Spleen (tissue), 11 donors: ENCODE measurements at regions not wholly inside any gene's neighbourhood (a gene's known extent, or its start where the extent isn't known, plus 50 kb on each side); places are given as distances from the start of the nearest gene placed in this dataset.

Source experiments
- DNase-seq: peaks from one replicate; pipeline ENCODE4 v3.0.0-alpha.2; 2020
- H3K27ac ChIP-seq, 8 donors: fragments of 200-600 bp; sonication (generic) in 7 of 8; 1 replicate in 4 of 8; 2 replicates in 4 of 8; pipeline versions ENCODE4 v1.5.0 to v1.8.0; 2016 to 2021; ENCODE audit warnings: inconsistent platforms in 4 of 8, mild to moderate bottlenecking in 4 of 8, moderate library complexity in 1 of 8
- H3K27me3 ChIP-seq, 7 donors: fragments of 200-600 bp; sonication (generic) in 6 of 7; replicated peaks in 1 of 7; 1 replicate in 4 of 7; 2 replicates in 3 of 7; pipeline versions ENCODE4 v1.5.0 to v1.8.0; 2016 to 2021; ENCODE audit warnings: inconsistent platforms in 3 of 7, mild to moderate bottlenecking in 1 of 7
- H3K36me3 ChIP-seq, 6 donors: fragments of 200-600 bp; sonication (generic) in 5 of 6; 1 replicate in 4 of 6; 2 replicates in 2 of 6; pipeline versions ENCODE4 v1.5.0 to v1.8.0; 2016 to 2021; ENCODE audit warnings: inconsistent platforms in 2 of 6
- H3K4me1 ChIP-seq, 6 donors: fragments of 200-600 bp; sonication (generic) in 5 of 6; 1 replicate in 3 of 6; 2 replicates in 3 of 6; pipeline versions ENCODE4 v1.5.0 to v1.8.0; 2016 to 2021; ENCODE audit warnings: inconsistent platforms in 3 of 6
- H3K4me3 ChIP-seq, 8 donors: fragments of 200-600 bp; sonication (generic) in 7 of 8; 1 replicate in 4 of 8; 2 replicates in 4 of 8; pipeline versions ENCODE4 v1.5.0 to v1.8.0; 2016 to 2021; ENCODE audit warnings: inconsistent platforms in 4 of 8, mild to moderate bottlenecking in 4 of 8, moderate library complexity in 2 of 8
- H3K9me3 ChIP-seq, 8 donors: fragments of 200-600 bp; sonication (generic) in 7 of 8; 1 replicate in 4 of 8; 2 replicates in 4 of 8; pipeline versions ENCODE4 v1.5.0 to v1.8.0; 2016 to 2021; ENCODE audit warnings: inconsistent platforms in 4 of 8
- POLR2A ChIP-seq, 3 donors: fragments of 450-650 bp; IDR thresholded peaks; one replicate each; pipeline ENCODE4 v1.5.1; 2017; ENCODE audit warnings: antibody characterized with exemption in 3 of 3, mild to moderate bottlenecking in 1 of 3
- POLR2AphosphoS5 ChIP-seq, 3 donors: sonication (generic); formaldehyde crosslinking; IDR thresholded peaks; one replicate each; pipeline ENCODE4 v1.5.1; 2017; ENCODE audit warnings: antibody characterized with exemption in 3 of 3
- WGBS, 5 donors: extraction: QIAGEN DNeasy Blood & Tissue Kit in 3 of 5; methylation state at CpG; one replicate each; pipeline versions ENCODE4 v1.1.5 to v1.1.7; 2013 to 2018; 5-methylcytosine and 5-hydroxymethylcytosine counted together
- intact Hi-C: fragments of 100-400 bp; cut with DNase I; formaldehyde crosslinking; loops from one replicate; pipeline ENCODE4 v1.15.0; 2023; ENCODE audit warnings: low total_unique reads
- TF ChIP-seq, protein P1 (sequence below), 11 experiments: fragments of 200-600 bp in 7 of 11; fragments of 450-650 bp in 4 of 11; sonication (generic) in 4 of 11; IDR thresholded peaks in 8 of 11; conservative IDR thresholded peaks in 3 of 11; 1 replicate in 7 of 11; 2 replicates in 4 of 11; pipeline versions ENCODE4 v1.4.0 to v1.8.0; 2016 to 2021; ENCODE audit warnings: antibody characterized with exemption in 11 of 11, inconsistent platforms in 4 of 11, mild to moderate bottlenecking in 1 of 11
- donor health status: healthy with polysubstance abuse.
- donor health status: DM: no; HTN: no; CAD: no; lungs with moderate emphysema.
- donor health status: DM: no; HTN: no; CAD: no.
- donor health status: Bipolar disorder and iron deficiency.
- donor health status: healthy.
- donor health status: DM: no; HTN: no; CAD: no.
- donor health status: DM: yes; HTN: yes; CAD: no.

DNA sequence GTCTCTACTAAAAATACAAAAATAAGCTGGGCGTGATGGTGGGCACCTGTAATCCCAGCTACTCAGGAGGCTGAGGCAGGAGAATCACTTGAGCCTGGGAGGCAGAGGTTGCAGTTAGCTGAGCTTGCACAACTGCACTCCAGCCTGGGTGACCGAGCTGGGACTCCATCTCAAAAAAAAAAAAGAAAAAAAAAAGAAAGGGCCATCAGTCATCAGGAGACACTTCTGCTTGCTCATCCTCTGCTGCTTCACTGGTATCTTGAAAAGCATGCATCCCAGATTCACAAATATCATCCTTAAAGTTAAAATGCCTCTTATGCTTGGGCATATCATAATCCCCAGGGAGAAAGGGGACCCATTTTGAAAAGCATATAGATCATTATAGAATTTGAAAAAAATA, 176.6 kb upstream of the NR2F2 start:
- H3K4me3 ChIP-seq, result no peak overlapping the region
- no peak overlapping the region for H3K27ac ChIP-seq
- WGBS, 5 donors, result 76 to 97% (median 91%) methylated on average over 2 of the region's 2 CpGs
- H3K4me1 ChIP-seq, result no peaks in the 10 kb centered on the region
- H3K36me3 ChIP-seq, result no peaks in the 10 kb centered on the region
- no peaks in the 10 kb centered on the region for H3K9me3 ChIP-seq
- no peak for DNase-seq
- H3K27me3 ChIP-seq, result no peaks in the 10 kb centered on the region
- TF ChIP-seq POLR2AphosphoS5 (IDR thresholded peaks at IDR 0.05) (no peak), POLR2A (IDR thresholded peaks at IDR 0.05) (no peak)
- TF ChIP-seq, protein P1, sequence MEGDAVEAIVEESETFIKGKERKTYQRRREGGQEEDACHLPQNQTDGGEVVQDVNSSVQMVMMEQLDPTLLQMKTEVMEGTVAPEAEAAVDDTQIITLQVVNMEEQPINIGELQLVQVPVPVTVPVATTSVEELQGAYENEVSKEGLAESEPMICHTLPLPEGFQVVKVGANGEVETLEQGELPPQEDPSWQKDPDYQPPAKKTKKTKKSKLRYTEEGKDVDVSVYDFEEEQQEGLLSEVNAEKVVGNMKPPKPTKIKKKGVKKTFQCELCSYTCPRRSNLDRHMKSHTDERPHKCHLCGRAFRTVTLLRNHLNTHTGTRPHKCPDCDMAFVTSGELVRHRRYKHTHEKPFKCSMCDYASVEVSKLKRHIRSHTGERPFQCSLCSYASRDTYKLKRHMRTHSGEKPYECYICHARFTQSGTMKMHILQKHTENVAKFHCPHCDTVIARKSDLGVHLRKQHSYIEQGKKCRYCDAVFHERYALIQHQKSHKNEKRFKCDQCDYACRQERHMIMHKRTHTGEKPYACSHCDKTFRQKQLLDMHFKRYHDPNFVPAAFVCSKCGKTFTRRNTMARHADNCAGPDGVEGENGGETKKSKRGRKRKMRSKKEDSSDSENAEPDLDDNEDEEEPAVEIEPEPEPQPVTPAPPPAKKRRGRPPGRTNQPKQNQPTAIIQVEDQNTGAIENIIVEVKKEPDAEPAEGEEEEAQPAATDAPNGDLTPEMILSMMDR (IDR thresholded peaks at IDR 0.05 in 8 of 11, conservative IDR thresholded peaks at IDR 0.05 in 3 of 11), result no peak
- intact Hi-C loops, result no loop called here

DNA sequence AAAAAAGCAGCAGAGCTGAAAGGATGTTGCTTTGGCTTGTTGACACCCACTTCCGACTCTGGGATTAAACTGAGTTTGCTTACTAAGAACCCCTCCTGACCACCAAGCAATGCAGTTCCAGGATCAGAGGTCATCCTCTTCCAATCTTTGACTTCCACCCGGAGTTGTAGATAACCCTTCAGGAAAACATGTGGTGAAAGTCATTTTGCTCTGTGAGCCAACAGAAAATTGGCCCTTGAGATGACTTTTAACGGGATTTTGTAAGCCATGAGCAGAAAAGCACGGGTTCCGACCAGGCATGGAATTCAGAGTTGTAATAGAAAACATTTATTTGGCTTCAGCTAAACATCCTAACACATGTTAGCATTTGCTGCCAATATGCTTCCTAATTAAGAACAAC, 171.6 kb upstream of the NR2F2 start:
- Histone ChIP-seq H3K36me3 (no peaks in the 10 kb centered on the region), H3K27ac (peak overlapping the region; percentile 29 to 78 (median 67)), H3K4me3 (no peak overlapping the region), H3K9me3 (no peaks in the 10 kb centered on the region), H3K27me3 (no peaks in the 10 kb centered on the region), H3K4me1 (peaks cover 0 to 7% (median 0%) of the 10 kb centered on the region in 6 donors)
- 49 to 57% (median 51%) methylated on average over 5 of the region's 5 CpGs for WGBS, 5 donors
- DNase-seq, result no peak
- intact Hi-C loops, result no loop called here
- TF ChIP-seq POLR2AphosphoS5 (IDR thresholded peaks at IDR 0.05) (peak in 1 of 3 donors; percentile 52), POLR2A (IDR thresholded peaks at IDR 0.05) (no peak)
- TF ChIP-seq, protein P1 (IDR thresholded peaks at IDR 0.05 in 8 of 11, conservative IDR thresholded peaks at IDR 0.05 in 3 of 11), result no peak

DNA sequence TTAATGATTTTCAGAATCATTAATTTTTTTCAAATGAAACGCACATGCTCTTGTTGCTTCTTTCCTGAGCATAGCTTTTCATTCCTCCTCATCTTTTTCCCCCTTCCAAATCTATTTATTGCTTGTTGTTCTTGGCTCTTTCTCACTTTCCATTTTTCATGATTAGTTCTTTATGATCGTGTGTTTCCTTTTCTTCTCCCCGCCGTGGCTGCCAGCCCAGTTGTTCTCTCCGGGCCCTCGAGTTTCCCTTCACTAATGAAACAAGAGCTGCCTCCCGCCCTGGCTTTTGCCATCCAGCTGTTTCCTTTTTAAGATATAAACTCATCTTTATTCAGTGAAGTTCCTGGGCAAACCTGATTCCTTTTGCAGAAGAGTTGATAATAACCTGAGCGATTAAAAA, 170.2 kb upstream of the NR2F2 start:
- TF ChIP-seq, protein P1 (IDR thresholded peaks at IDR 0.05 in 8 of 11, conservative IDR thresholded peaks at IDR 0.05 in 3 of 11), result no peak
- TF ChIP-seq POLR2AphosphoS5 (IDR thresholded peaks at IDR 0.05) (peak in 1 of 3 donors; percentile 9), POLR2A (IDR thresholded peaks at IDR 0.05) (no peak)
- DNase-seq, result no peak
- Histone ChIP-seq H3K36me3 (no peaks in the 10 kb centered on the region), H3K27me3 (no peaks in the 10 kb centered on the region), H3K27ac (peak overlapping the region; percentile 40 to 78 (median 67)), H3K9me3 (no peaks in the 10 kb centered on the region), H3K4me3 (no peak overlapping the region), H3K4me1 (peaks cover 0 to 7% (median 0%) of the 10 kb centered on the region in 6 donors)
- intact Hi-C loops, result no loop called here
- WGBS, 5 donors, result 26 to 35% (median 28%) methylated on average over 8 of the region's 8 CpGs

DNA sequence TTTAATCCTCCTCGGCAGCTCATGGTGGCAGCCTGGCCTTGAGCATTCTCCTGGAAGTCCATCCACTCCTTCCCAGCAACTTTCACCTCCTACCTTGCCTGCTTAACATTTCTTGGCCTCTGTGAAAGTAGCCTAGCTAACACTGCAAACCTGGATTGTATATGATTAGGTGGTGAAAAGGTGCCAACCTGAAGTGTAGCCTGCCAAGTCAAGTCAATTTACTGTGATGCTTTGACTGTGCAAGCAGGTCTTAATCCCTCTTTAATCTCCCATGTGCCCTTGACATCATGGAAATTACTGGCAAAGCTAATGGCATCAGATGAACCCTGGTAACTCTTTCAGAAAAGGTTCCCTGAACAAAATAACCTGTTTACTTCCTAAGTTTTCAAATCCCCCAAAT, 169.7 kb upstream of the NR2F2 start:
- no peak for DNase-seq
- 47 to 66% (median 57%) methylated on average over 1 of the region's 1 CpG for WGBS, 5 donors
- Histone ChIP-seq H3K36me3 (no peaks in the 10 kb centered on the region), H3K4me3 (no peak overlapping the region), H3K4me1 (peaks cover 0 to 7% (median 0%) of the 10 kb centered on the region in 6 donors), H3K9me3 (no peaks in the 10 kb centered on the region), H3K27ac (peak overlapping the region; percentile 40 to 78 (median 67)), H3K27me3 (no peaks in the 10 kb centered on the region)
- intact Hi-C loops, result no loop called here
- TF ChIP-seq POLR2AphosphoS5 (IDR thresholded peaks at IDR 0.05) (no peak), POLR2A (IDR thresholded peaks at IDR 0.05) (no peak)
- TF ChIP-seq, protein P1 (IDR thresholded peaks at IDR 0.05 in 8 of 11, conservative IDR thresholded peaks at IDR 0.05 in 3 of 11), result no peak
